DND-41 (cell line): ENCODE measurements at regions not wholly inside any gene's neighbourhood (a gene's known extent, or its start where the extent isn't known, plus 50 kb on each side); places are given as distances from the start of the nearest gene placed in this dataset.

Source experiments
- EZH2 ChIP-seq: IDR thresholded peaks from 3 replicates; pipeline ENCODE4 v1.6.1; 2012; ENCODE audit warnings: borderline replicate concordance, low read depth, mild to moderate bottlenecking, moderate library complexity, low read length, inconsistent platforms; ENCODE audit not compliant: severe bottlenecking
- TF ChIP-seq, protein P1 (sequence below): IDR thresholded peaks from 2 replicates; pipeline ENCODE4 v1.5.1; 2012; ENCODE audit warnings: borderline replicate concordance, low read length, moderate library complexity, mild to moderate bottlenecking; ENCODE audit not compliant: poor library complexity, severe bottlenecking; ENCODE audit errors: extremely low read depth

DNA sequence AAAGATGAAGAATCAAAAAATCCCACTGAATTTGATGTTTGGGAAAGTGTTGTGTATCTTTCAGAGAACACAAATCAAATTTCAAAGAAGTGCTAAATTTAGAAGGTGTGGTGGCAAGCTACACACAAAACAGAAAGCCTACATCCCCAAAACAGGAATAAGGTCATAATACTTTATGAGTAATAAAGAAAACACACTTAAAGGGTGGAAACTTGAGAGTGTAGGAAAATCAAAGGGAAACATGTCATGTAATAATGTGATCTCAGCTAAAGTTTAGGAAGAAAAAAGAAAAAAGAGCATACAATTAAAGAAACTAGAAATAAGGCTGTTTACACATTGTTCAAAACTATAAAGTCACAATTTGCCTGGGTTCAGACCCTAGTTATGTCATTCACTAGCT is 668.7 kb downstream of the PCDH17 start:
- TF ChIP-seq, protein P1, sequence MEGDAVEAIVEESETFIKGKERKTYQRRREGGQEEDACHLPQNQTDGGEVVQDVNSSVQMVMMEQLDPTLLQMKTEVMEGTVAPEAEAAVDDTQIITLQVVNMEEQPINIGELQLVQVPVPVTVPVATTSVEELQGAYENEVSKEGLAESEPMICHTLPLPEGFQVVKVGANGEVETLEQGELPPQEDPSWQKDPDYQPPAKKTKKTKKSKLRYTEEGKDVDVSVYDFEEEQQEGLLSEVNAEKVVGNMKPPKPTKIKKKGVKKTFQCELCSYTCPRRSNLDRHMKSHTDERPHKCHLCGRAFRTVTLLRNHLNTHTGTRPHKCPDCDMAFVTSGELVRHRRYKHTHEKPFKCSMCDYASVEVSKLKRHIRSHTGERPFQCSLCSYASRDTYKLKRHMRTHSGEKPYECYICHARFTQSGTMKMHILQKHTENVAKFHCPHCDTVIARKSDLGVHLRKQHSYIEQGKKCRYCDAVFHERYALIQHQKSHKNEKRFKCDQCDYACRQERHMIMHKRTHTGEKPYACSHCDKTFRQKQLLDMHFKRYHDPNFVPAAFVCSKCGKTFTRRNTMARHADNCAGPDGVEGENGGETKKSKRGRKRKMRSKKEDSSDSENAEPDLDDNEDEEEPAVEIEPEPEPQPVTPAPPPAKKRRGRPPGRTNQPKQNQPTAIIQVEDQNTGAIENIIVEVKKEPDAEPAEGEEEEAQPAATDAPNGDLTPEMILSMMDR, result no peak
- no peak for TF ChIP-seq EZH2
